HepG2 (cell line): ENCODE measurements at regions not wholly inside any gene's neighbourhood (a gene's known extent, or its start where the extent isn't known, plus 50 kb on each side); places are given as distances from the start of the nearest gene placed in this dataset.

Source experiments
- EHMT2 ChIP-seq: fragments of 200-600 bp; sonication (generic); IDR thresholded peaks from 2 replicates; pipeline ENCODE4 v1.7.0; 2017; ENCODE audit warnings: antibody characterized with exemption, low read depth, low read length, borderline replicate concordance
- FOXA3 ChIP-seq: IDR thresholded peaks from 2 replicates; pipeline ENCODE4 v1.6.1; 2016; ENCODE audit warnings: missing genetic modification reagents, missing compliant biosample characterization
- MAFG ChIP-seq: sonication (generic); formaldehyde crosslinking; IDR thresholded peaks from 2 replicates; pipeline ENCODE4 v1.5.1; 2020; ENCODE audit warnings: mild to moderate bottlenecking, missing genetic modification reagents
- MYC ChIP-seq: sonication (generic); formaldehyde crosslinking; IDR thresholded peaks from 2 replicates; pipeline ENCODE4 v1.9.0; 2021; ENCODE audit warnings: missing genetic modification reagents, borderline replicate concordance
- POLR2G ChIP-seq: fragments of 200-400 bp; formaldehyde crosslinking; IDR thresholded peaks from 2 replicates; pipeline ENCODE4 v1.6.1; 2018; ENCODE audit warnings: mild to moderate bottlenecking, low read depth, low read length, moderate library complexity
- RELA ChIP-seq: sonication (generic); formaldehyde crosslinking; IDR thresholded peaks from 2 replicates; pipeline ENCODE4 v1.4.0; 2020; ENCODE audit warnings: missing genetic modification reagents
- SIX1 ChIP-seq: sonication (generic); formaldehyde crosslinking; IDR thresholded peaks from 2 replicates; pipeline ENCODE4 v1.4.0; 2020; ENCODE audit warnings: missing genetic modification reagents, borderline replicate concordance
- SMAD1 ChIP-seq: sonication (generic); formaldehyde crosslinking; IDR thresholded peaks from 2 replicates; pipeline ENCODE4 v1.4.0; 2020; ENCODE audit warnings: missing genetic modification reagents, low read depth, mild to moderate bottlenecking, borderline replicate concordance
- TARDBP ChIP-seq: sonication (generic); formaldehyde crosslinking; IDR thresholded peaks from 2 replicates; pipeline ENCODE4 v1.8.0; 2022; ENCODE audit warnings: mild to moderate bottlenecking, missing genetic modification reagents
- TCF12 ChIP-seq, 2 experiments: fragments of 450-650 bp in 1 of 2; sonication (generic) in 1 of 2; formaldehyde crosslinking in 1 of 2; IDR thresholded peaks; 2 replicates each; pipeline versions ENCODE4 v1.6.1 to v1.8.0; 2017 to 2022; ENCODE audit warnings: antibody characterized with exemption in 1 of 2, mild to moderate bottlenecking in 1 of 2, missing genetic modification reagents in 1 of 2, moderate library complexity in 1 of 2
- ZNF30 ChIP-seq: sonication (generic); formaldehyde crosslinking; IDR thresholded peaks from 2 replicates; pipeline ENCODE4 v1.5.0; 2020; ENCODE audit warnings: mild to moderate bottlenecking, missing genetic modification reagents
- ZNF670 ChIP-seq: sonication (generic); formaldehyde crosslinking; IDR thresholded peaks from 2 replicates; pipeline ENCODE4 v1.8.0; 2022; ENCODE audit warnings: mild to moderate bottlenecking, missing genetic modification reagents, borderline replicate concordance
- ZNF839 ChIP-seq: sonication (generic); formaldehyde crosslinking; IDR thresholded peaks from 2 replicates; pipeline ENCODE4 v1.4.0; 2020; ENCODE audit warnings: missing genetic modification reagents, mild to moderate bottlenecking, borderline replicate concordance
- ZSCAN29 ChIP-seq: sonication (generic); formaldehyde crosslinking; conservative IDR thresholded peaks from 2 replicates; pipeline ENCODE4 v1.4.0; 2020; ENCODE audit warnings: mild to moderate bottlenecking, missing genetic modification reagents
- TF ChIP-seq, protein P1 (sequence below): sonication (generic); formaldehyde crosslinking; IDR thresholded peaks from 2 replicates; pipeline ENCODE4 v1.4.0; 2020; ENCODE audit warnings: mild to moderate bottlenecking, missing genetic modification reagents
- TF ChIP-seq, protein P2 (sequence below), 2 experiments: sonication (generic) in 1 of 2; formaldehyde crosslinking in 1 of 2; IDR thresholded peaks; 2 replicates each; pipeline versions ENCODE4 v1.4.0 to v1.6.1; 2016 to 2020; ENCODE audit warnings: borderline replicate concordance in 1 of 2, low read depth in 1 of 2, mild to moderate bottlenecking in 1 of 2, missing genetic modification reagents in 1 of 2

DNA sequence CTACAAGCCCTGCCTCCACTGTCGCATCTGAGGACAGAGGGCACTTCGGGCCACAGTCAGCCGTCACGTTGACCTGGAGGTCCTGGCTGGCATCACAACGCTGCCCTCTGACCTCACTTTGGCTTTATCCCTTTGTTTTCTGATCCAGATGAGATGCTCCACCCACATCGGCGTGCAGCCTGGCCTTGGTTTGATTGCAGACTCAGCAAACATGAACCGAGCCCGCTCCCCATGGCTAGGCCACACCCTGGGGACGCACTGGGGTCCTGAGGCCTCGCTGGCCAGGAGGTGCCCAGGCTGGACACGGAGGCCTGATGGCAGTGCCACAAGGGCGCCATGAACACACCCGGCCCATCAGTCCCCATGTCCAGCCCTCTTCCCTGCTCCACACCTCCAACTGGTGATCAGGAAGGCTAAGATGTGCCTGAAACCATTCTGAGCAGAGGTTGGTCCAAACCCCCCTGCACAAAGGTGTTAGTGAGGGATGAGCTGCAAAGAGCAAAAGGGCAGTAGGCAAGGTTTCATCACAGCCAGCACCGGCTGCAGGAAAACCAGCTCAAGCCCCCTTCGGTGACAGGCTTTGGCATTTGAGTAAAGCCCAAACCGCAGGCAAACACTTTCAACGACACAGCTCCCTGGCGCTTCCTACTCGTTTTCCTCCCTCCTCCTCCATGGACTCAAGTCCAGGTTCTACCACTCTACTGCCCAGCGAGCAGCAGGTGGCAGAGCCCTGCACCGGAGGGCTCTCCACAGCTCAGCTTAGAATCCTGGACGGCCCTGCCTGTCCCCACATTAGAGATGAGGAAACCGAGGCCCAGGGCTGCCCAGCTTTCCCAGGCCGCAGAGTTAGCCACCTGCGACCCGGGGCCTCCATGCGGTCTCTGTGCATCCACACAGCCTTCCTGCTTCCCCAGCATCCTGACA, 165.8 kb downstream of the NUP210 start (continued):
- TF ChIP-seq, protein P1, sequence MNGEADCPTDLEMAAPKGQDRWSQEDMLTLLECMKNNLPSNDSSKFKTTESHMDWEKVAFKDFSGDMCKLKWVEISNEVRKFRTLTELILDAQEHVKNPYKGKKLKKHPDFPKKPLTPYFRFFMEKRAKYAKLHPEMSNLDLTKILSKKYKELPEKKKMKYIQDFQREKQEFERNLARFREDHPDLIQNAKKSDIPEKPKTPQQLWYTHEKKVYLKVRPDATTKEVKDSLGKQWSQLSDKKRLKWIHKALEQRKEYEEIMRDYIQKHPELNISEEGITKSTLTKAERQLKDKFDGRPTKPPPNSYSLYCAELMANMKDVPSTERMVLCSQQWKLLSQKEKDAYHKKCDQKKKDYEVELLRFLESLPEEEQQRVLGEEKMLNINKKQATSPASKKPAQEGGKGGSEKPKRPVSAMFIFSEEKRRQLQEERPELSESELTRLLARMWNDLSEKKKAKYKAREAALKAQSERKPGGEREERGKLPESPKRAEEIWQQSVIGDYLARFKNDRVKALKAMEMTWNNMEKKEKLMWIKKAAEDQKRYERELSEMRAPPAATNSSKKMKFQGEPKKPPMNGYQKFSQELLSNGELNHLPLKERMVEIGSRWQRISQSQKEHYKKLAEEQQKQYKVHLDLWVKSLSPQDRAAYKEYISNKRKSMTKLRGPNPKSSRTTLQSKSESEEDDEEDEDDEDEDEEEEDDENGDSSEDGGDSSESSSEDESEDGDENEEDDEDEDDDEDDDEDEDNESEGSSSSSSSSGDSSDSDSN (CRISPR knock-in tag): peak; percentile 55
- peak; percentile 73 for TF ChIP-seq TARDBP
- TF ChIP-seq MYC: peak; percentile 44; the same call in 1 of the 2 replicates
- no peak for TF ChIP-seq RELA (CRISPR knock-in tag)
- peak; percentile 71; the same call in 1 of the 2 replicates for TF ChIP-seq MAFG
- TF ChIP-seq, protein P2, sequence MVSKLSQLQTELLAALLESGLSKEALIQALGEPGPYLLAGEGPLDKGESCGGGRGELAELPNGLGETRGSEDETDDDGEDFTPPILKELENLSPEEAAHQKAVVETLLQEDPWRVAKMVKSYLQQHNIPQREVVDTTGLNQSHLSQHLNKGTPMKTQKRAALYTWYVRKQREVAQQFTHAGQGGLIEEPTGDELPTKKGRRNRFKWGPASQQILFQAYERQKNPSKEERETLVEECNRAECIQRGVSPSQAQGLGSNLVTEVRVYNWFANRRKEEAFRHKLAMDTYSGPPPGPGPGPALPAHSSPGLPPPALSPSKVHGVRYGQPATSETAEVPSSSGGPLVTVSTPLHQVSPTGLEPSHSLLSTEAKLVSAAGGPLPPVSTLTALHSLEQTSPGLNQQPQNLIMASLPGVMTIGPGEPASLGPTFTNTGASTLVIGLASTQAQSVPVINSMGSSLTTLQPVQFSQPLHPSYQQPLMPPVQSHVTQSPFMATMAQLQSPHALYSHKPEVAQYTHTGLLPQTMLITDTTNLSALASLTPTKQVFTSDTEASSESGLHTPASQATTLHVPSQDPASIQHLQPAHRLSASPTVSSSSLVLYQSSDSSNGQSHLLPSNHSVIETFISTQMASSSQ (IDR thresholded peaks at IDR 0.05; ENCODE audit: low read depth): no peak
- TF ChIP-seq, protein P2 (CRISPR knock-in tag; IDR thresholded peaks at IDR 0.05; ENCODE audit: borderline replicate concordance): 0 out of 2 replicates have a peak, but pooled peaks have one; percentile 67
- TF ChIP-seq SIX1 (CRISPR knock-in tag): no peak
- TF ChIP-seq ZNF30 (CRISPR knock-in tag): no peak
- TF ChIP-seq ZNF839 (CRISPR knock-in tag): no peak
- TF ChIP-seq POLR2G: no peak; the same call in 1 of the 2 replicates
- TF ChIP-seq EHMT2: no peak
- no peak; the same call in 1 of the 2 replicates for TF ChIP-seq FOXA3 (CRISPR knock-in tag)
- no peak for TF ChIP-seq TCF12 (IDR thresholded peaks at IDR 0.05)
- 0 out of 2 replicates have a peak, but pooled peaks have one; percentile 8 for TF ChIP-seq TCF12 (CRISPR knock-in tag; IDR thresholded peaks at IDR 0.05)
- TF ChIP-seq ZNF670 (CRISPR knock-in tag): 0 out of 2 replicates have a peak, but pooled peaks have one; percentile 26
- 0 out of 2 replicates have a peak, but pooled peaks have one; percentile 58 for TF ChIP-seq SMAD1 (CRISPR knock-in tag)
- no peak for TF ChIP-seq ZSCAN29 (CRISPR knock-in tag)
